ENCODE measurements at regions not wholly inside any gene's neighbourhood (a gene's known extent, or its start where the extent isn't known, plus 50 kb on each side); places are given as distances from the start of the nearest gene placed in this dataset.
"Not testable (repeated sequence)": the region's sequence is repeated elsewhere in the genome, so short reads cannot be mapped to it uniquely, and the experiment has no call there.

DNA sequence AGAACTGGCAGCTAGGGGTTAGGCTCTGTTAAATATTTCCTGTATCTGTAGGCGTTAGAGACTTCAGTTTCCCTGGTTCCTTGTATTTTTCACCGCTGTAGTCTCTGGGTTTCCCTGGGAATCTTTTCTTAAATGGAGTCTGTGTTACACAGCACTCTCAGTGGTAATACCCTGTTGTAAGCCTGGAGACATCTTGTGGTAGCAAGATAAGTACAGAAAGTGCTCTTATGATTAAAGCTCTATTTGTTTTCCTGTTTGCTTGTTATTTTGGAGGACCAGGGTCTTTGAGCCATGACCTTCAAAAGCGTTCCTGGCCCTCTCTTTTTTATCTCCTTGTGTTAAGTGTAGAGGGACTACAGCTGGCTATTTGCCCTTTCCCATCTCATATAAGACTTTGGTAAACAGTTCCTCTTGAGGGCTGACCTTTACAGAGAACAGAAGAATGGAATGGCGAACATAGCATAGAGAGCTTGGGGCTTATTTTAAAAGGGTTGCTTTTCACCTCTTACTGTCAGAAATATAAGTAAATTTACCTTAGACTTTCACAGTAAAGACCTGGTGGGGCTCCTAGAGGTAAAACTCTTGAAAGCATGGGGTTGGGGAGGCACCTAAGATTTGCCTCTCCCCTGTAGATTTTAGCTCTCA, 782.5 kb downstream of the FAT4 start:
- DNase-seq (ENCODE audit: low read depth in 2 of 3, low spot score in 1 of 3), result no peak

DNA sequence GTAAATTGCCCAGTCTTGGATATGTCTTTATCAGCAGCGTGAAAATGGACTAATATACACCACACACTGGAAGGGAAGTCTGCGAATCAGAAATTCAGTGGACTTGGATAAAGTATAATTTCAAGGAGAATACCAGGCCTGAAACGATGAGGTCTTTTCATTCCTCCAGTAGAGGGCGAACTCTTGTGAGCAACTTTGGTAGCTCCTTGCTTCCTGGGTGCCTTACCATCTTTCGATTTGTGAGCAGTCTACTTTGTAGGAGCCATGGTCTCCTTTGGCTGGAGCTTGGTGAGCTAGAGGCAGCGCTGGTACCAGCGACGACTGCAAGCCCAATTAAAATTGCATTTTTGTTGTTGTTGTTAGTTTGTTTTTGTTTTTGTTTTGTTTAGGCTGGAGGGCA, 791.9 kb downstream of the FAT4 start:
- no peak for DNase-seq (ENCODE audit: low read depth in 2 of 3, low spot score in 1 of 3)

DNA sequence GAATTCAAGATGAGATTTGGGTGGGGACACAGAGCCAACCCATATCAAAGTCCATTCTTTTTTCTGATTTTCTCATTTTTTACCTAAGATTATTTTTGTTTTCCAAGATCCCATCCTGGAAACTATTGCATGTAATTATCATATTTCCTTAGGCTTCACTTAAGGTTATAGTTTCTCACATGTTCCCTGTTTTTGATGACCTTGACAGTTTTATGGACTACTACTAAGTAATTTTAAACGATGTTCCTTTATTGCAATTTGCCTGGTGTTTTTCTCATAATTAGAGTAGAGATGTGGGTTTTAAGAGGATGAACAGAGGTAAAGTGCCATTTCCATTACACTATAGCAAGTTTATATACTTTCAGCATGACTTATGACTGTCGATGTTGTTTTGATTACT, 795.1 kb downstream of the FAT4 start:
- no peak for DNase-seq (ENCODE audit: low read depth in 2 of 3, low spot score in 1 of 3)

GRCh38 chr4:126113058-126113457, 798.3 kb downstream of the FAT4 start:
- no peak for DNase-seq (ENCODE audit: low read depth in 2 of 3, low spot score in 1 of 3)

- no peak for DNase-seq (ENCODE audit: low read depth in 2 of 3, low spot score in 1 of 3)
Observed at GRCh38 chr4:126123611-126124325, 809.0 kb downstream of the FAT4 start.

DNA sequence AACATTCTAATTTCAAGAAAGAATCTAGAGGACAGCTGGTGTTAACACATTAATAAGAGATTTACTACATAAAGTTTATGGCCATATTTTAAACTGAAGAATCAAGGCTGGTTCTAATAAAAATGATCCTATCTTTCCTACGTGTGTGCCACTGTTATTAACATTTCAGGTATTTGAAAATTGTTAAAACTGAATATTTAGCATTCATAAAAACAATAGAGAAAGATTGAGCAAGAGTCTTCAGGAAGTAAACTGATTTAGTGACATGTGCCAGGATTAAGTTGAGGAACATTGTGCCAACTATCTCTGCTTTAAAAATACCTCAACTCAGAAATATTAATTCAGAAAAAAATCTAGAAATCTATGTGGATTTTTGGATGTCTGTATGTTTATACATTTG, 810.1 kb downstream of the FAT4 start:
- no peak for DNase-seq (ENCODE audit: low read depth in 2 of 3, low spot score in 1 of 3)

GRCh38 chr4:126130215-126130614, 815.5 kb downstream of the FAT4 start:
- no peak for DNase-seq (ENCODE audit: low read depth in 2 of 3, low spot score in 1 of 3)

GRCh38 chr4:126136922-126137781, 822.4 kb downstream of the FAT4 start:
- DNase-seq (ENCODE audit: low read depth in 2 of 3, low spot score in 1 of 3), result no peak

- DNase-seq (ENCODE audit: low read depth in 2 of 3, low spot score in 1 of 3), result no peak
Observed at GRCh38 chr4:126137782-126138170, 823.0 kb downstream of the FAT4 start.

GRCh38 chr4:126144543-126145237, 829.9 kb downstream of the FAT4 start:
- DNase-seq (ENCODE audit: low read depth in 2 of 3, low spot score in 1 of 3), result no peak

DNA sequence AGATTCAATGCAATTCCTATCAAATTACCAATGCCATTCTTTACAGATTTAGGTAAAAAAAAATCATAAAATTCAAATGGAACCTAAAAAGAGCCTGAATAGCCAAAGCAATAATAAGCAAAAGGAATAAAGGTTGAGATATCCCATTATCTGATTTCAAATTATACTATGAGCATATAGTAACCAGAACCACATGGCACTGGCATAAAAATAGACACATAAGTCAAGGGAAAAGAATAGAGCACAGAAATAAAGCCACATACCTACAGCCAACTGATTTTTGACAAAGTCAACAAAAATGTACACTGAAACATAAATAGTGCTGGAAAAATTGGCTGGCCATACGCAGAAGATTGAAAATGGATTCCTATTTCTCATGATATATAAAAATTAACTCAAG, 853.7 kb downstream of the FAT4 start:
- no peak for DNase-seq (ENCODE audit: low read depth in 2 of 3, low spot score in 1 of 3)

DNA sequence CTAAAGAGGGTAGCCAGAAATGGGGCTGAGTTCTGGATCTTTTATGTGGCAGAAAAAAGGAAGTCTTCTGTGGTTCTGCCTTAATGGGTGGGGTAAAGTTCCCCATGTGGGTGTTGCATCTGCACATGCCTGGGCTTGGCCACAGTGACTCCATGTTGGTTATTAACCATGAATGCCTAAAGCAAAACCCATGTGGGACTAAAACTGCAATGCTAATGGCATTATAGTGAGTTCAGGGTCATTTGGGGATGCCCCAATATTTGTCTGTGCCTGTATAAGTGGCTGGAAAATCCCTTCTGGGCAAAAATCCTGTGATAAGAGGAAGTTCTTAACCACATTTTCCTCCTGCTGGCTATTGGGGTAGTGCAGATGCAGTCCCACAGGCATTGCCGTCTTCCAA, 857.4 kb downstream of the FAT4 start:
- DNase-seq (ENCODE audit: low read depth in 2 of 3, low spot score in 1 of 3), result no peak

GRCh38 chr4:126174627-126175026, 859.9 kb downstream of the FAT4 start:
- DNase-seq (ENCODE audit: low read depth in 2 of 3, low spot score in 1 of 3), result no peak

DNA sequence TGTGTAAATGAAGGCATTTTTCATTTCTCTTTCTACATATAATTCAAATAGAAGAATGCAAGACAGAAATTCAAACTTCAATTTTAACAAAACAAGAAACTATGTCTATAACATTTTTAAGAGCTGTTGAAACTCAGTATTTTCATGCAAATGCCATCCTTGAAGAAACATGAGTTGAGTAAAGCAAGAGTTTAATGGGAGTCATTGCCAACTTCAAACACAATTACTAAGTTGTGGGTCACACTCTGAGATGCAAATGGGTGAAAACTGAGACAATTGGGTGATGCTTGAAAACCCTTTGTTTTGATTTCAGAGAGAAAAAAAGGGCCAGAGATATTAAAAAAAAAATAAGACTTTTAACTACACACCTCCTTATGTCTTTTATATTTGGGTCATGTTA, 865.9 kb downstream of the FAT4 start:
- no peak for DNase-seq (ENCODE audit: low read depth in 2 of 3, low spot score in 1 of 3)

DNA sequence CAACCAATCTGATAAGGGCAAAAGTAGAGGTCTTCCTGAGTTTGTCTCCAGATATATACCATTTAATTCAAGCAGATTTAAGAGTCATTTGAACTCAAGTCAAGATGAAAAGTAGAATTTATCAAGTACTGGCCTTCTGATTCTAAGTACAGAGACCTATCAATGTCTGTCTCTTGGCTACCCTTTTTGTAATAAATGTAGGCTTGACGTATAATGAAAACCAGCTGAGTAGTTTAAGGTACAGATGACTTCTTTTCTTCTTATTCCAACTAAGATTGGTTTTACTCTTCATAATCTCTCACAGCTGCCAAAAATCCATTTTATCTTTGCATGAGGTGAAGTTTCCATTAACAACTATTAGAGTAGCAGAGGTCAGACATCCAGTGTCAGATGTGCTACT, 867.6 kb downstream of the FAT4 start:
- DNase-seq (ENCODE audit: low read depth in 2 of 3, low spot score in 1 of 3), result no peak

GRCh38 chr4:126182786-126183185, 868.0 kb downstream of the FAT4 start:
- no peak for DNase-seq (ENCODE audit: low read depth in 2 of 3, low spot score in 1 of 3)

- DNase-seq (ENCODE audit: low read depth in 2 of 3, low spot score in 1 of 3), result no peak
Observed at GRCh38 chr4:126183206-126183605, 868.5 kb downstream of the FAT4 start.

GRCh38 chr4:126191536-126191935, 876.8 kb downstream of the FAT4 start:
- no peak for DNase-seq (ENCODE audit: low read depth in 2 of 3, low spot score in 1 of 3)

DNA sequence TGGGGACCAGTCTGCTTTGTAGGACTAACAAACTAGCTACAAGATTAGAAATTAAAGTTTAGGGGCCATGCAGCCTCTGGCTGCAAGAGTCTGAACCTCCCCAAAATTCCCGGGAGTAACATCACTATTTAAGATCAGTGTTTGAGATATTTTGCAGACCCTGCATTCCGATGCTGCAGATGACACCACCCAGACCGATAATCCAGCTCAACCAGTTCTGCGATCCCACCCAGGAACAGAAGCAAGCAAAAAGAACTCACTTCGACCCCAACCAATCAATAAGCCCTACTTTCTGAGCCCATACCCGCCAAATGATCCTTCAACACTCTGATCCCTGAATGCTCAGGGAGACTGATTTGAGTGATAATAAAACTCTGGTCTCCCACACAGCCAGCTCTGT, 877.8 kb downstream of the FAT4 start:
- no peak for DNase-seq (ENCODE audit: low read depth in 2 of 3, low spot score in 1 of 3)

GRCh38 chr4:126201251-126202138, 886.7 kb downstream of the FAT4 start:
- DNase-seq (ENCODE audit: low read depth in 2 of 3, low spot score in 1 of 3), result not testable (repeated sequence)

GRCh38 chr4:126202226-126202625, 887.5 kb downstream of the FAT4 start:
- no peak for DNase-seq (ENCODE audit: low read depth in 2 of 3, low spot score in 1 of 3)

Data from stimulated activated CD4-positive, alpha-beta T cell treated with anti-CD3 and anti-CD28 coated beads, Interleukin-12 subunit alpha, Interleukin-12 subunit beta, amount 100 ng/mL, for 48 hours (primary cell).